ENCODE measurements at regions not wholly inside any gene's neighbourhood (a gene's known extent, or its start where the extent isn't known, plus 50 kb on each side); places are given as distances from the start of the nearest gene placed in this dataset.
"Not testable (repeated sequence)": the region's sequence is repeated elsewhere in the genome, so short reads cannot be mapped to it uniquely, and the experiment has no call there.

DNA sequence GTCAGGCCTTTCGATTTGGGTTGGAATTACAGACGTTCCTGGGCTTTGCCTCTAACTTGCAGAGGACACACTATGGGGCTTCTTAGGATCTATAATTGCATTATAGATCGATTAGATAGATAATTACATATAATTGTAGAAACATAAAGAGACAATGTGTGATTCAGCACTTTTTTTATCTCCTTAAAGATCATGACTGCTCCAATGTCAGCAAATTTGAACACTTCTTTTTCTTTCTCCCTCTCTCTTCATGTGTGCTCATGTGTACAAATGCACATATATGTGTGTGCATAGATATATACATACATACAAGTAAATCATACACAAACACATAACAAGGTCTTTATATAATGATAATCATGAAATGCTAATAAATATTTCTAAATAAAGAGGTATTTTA lies 1261.2 kb upstream of the SLC39A10 start:
- intact Hi-C loops (cut with DNase I): no loop called here
- no peak for DNase-seq
- ATAC-seq (ENCODE audit: poor library complexity): no peak

DNA sequence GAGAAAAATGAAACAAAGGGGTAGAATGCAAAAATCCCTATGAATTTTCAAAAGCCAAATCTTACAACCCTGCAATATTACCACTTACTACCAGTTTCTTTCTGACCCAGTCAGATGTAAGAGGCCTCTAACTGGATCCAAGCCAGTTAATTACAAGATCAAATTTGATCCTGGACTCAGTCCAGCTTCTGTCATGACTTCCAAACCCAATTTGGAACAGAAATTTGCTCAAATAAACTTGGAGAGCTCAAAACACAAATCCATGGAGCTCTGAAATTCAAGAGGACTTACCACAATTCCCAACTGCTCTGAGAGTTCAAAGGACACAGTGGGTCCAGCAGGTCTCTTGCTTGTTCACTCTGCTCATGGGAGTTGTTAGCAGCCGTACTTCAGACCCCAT lies 1271.7 kb upstream of the SLC39A10 start:
- intact Hi-C loops (cut with DNase I): no loop called here

DNA sequence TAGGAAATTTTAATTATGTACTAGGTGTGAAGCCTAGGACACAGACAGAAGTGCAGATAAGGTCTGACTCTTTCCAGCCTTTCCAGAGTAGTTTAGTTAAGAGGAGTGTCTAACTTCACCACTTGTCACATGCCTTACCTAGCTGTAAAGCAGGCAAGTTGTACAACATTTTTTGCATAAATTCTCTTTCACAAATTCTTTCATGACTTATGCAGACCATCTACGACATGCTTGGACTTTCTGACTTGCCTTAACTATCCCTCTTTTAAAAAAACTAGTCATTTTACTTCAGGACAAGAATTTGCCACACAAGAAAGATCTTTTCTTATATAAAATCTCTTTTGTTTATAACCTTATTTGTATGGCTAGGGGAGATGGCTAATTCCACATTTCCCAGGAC lies 1273.6 kb upstream of the SLC39A10 start:
- ATAC-seq (ENCODE audit: poor library complexity) (no peak), DNase-seq (no peak)
- intact Hi-C loops (cut with DNase I): no loop called here

More for the DNA sequence above, 1271.7 kb upstream of the SLC39A10 start:
- ATAC-seq (ENCODE audit: poor library complexity) (no peak), DNase-seq (no peak)

DNA sequence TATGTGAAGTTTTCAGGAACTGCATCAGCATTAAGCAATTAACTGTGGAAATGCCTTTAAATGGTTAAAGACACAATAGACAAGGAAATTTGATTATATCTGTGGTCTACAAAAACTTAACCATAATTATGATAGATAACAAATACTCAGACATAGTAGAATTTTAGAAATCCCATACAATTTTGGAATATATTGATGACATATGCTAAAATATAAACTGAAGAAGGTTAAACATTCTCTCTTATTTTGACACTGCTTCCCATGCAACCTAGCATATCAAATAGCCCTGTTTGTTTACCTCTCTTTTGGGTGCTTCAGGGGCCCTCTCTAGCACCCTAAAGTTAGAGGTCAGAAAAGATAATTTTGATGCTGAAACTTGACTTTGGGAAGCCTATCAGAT lies 1274.8 kb upstream of the SLC39A10 start:
- no peak for ATAC-seq (ENCODE audit: poor library complexity)
- intact Hi-C loops (cut with DNase I): no loop called here

DNA sequence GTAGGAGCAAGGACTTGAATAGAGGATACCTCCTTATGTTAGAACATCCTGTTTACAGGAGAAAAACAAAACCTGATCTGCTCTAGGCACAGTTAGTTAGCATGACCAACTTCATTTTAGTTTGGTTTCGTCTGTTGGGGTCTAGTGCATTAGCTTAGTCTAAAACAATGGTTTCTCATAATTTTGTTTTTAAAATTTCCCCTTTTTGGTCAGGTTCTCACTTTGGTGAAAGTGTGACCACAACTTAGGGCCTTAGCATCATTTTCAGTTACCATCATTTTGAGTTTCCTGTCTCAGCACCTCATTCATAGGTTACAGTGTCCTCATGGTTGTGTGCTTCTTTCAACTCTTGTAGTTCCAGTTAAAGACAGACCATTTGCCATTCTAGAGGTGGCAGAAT lies 1277.0 kb upstream of the SLC39A10 start:
- ATAC-seq (ENCODE audit: poor library complexity) (no peak), DNase-seq (no peak)
- intact Hi-C loops (cut with DNase I): no loop called here

More for the DNA sequence above, 1274.8 kb upstream of the SLC39A10 start:
- no peak for DNase-seq

DNA sequence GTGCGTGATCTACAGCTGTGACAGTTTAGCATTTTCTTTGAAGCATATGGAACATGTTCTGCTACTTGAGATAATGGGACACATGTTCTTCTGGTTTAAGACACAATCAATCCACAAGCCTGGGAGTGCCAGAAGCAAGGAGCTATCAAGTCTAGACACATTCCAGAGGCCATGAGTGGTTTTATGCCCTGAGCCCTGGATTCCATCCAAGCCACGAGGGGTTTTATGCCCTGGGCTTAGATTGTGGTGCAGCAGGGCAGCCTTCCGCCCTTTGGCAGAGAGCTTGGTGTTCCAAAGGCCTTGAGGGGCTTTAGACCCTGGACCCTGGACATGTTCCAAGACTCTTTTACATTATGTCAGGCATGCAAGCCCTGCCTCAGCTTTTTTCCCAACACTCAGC lies 1289.6 kb upstream of the SLC39A10 start:
- intact Hi-C loops (cut with DNase I); DNase-seq; ATAC-seq (ENCODE audit: poor library complexity): not testable (repeated sequence)

DNA sequence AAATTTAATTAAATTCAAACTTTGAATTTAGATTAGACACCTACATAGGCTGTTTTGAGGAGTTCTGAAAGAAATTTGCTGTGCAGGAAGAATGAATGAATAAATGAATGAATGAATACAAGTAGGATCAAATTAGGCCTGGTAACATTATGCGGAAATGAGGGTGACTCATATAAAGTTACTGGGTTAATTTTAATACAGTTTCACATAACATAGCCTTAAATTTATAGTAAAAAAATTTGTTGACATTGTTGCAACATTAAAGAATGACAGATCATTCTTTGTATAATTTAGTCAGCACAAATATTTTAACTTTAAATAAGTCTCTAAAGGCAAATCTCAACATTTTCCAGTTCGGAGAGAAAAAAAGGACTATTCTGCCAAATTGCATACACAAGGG lies 1293.1 kb upstream of the SLC39A10 start:
- no peak for DNase-seq
- no peak for ATAC-seq (ENCODE audit: poor library complexity)
- intact Hi-C loops (cut with DNase I): no loop called here

DNA sequence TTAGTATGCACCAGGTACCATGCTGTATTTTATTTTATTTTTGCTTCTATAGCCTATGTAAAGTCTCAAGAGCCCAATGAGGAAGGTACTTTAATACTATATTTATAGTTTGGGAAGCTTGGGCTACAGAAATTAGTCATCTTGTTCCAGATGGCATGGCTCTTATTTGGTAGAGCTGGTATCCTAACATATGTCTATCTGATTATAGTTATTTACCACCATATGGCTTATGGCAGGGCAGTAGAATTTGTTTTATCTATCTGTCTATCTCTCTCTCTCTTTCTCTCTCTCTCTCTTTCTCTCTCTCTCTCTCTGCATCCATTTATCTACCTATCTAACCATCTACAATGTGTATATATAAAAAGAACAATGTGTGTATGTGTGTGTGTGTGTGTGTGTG lies 1293.7 kb upstream of the SLC39A10 start:
- DNase-seq (no peak), ATAC-seq (ENCODE audit: poor library complexity) (no peak)
- intact Hi-C loops (cut with DNase I): no loop called here

DNA sequence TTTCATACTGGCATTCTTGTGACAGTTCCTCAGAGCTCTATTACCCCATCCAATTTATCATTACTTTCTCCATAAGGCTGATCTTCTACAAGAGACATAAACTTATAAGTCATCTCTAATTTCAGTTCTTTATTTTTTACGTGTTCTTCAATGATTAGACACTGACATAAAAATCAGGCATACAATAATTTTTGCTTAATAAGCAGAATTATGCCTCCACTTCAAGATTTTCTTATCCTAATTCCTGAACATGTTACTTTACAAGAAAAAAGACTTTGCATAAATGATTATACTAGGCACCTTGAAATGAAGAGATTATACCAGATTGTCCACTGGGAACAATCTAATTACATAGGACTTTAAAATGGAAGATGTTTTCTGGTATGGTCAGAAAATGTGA lies 1304.5 kb upstream of the SLC39A10 start:
- intact Hi-C loops (cut with DNase I): no loop called here
- DNase-seq: no peak
- no peak for ATAC-seq (ENCODE audit: poor library complexity)

DNA sequence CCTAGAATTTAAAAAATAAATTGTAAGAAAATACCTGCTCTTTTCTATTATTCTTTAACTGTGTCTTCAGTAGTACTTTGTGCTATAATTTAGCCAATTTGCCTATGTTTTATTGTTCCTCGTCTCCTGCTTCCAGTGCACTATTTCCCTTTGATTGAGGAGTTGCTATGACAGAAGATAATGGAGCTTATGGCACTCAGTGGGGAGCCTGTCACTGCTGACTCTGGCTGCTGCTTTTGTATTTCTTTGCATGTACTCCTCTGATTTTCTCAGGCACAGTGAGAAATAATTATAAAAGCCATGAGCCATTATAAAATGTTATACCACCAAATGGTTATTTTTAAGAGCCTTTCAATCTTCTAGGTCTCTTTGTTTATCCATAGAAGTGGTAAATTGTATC lies 1310.8 kb upstream of the SLC39A10 start:
- ATAC-seq (ENCODE audit: poor library complexity): no peak
- no peak for DNase-seq
- intact Hi-C loops (cut with DNase I): no loop called here

DNA sequence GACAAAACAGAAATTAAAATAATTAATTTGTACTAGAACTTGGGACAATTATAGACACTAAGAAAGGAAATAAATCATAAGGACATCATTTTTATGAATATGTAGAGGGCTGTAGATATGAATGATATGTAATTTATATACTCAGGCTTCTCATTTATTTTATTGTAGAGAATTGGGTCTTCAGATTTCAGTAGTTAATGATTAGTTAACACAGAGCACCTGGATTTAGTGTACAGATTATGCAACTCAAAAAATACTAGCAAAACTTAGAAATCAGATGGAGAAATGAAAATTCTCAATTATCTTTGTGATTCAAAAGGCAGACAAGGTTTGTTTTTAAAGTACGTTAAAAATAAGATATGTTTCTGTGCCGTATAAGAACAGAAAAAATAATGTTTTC lies 1311.7 kb upstream of the SLC39A10 start:
- DNase-seq (no peak), ATAC-seq (ENCODE audit: poor library complexity) (no peak)
- intact Hi-C loops (cut with DNase I): no loop called here

DNA sequence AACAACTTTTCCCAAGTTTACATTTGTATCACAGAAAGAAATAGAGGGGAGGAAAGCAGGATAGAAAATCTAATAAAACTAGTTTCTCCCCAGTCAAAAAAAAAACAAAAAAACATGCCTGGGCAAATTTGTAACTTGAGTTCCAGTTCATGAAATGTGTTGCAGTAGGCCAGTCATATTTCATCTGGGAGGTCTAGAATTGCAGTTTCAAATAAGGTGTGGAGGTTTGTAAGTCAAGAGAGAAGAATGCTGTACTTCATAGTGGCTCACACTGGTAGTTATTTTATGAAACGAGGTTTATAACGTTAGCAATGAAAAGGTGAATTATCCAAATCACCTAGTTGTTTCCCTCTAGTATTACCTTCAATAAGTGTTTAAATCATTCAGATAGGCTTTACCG lies 1313.9 kb upstream of the SLC39A10 start:
- intact Hi-C loops (cut with DNase I): no loop called here

DNA sequence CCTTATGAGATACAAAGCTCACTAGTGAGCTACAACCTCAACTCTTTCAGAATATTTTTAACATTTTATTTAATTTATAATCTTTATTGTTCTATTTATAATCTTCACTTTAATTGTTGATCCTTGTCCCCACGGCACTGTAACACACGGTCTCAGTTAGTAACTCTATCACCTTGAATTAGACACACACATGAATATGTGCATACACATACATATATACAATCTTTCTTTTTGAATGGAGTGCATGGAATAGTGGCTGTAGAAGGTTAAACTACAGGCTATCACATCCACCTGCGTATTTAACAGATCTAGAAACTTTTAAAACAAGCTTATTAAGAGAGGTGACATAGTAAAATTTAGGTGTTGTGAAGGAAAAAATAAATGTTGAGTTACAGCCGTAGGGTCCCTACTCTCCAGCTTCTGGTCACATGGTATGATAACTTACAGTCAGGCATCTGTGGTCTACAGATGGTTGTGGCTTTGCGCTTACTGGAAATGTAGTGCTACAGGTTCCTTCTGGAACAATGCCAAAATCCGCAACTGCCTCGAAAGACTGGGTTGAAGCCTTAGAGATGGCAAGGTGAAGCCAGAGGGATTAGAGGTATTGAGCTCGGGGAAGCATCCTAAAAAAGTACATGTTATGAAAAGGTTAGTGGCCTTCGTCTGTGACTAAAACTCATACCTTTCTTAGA lies 1324.1 kb upstream of the SLC39A10 start:
- DNase-seq (no peak), ATAC-seq (ENCODE audit: poor library complexity) (no peak)
- intact Hi-C loops (cut with DNase I): no loop called here

More for the DNA sequence above, 1313.9 kb upstream of the SLC39A10 start:
- DNase-seq (no peak), ATAC-seq (ENCODE audit: poor library complexity) (no peak)

DNA sequence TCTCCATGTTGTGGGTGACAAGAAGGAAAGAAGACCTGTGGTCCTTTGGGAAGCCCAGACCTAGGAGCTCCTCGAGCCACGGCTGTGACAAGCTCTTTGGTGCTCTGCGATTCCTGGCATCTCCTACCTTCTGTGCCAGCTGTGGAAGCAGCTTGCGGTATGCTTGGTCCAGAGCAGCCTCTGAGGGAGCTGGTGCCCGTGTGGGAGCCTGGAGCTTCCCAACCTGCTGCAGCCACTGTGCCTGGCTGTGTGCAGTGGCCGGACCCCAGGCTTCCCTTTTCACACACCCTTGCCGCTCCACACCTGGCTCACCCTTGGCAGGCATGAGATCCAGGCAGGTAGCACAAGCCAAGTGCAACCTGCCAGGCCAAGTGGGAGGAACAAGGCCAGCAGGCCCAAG lies 1328.6 kb upstream of the SLC39A10 start:
- ATAC-seq (ENCODE audit: poor library complexity): no peak
- intact Hi-C loops (cut with DNase I): no loop called here
- no peak for DNase-seq

DNA sequence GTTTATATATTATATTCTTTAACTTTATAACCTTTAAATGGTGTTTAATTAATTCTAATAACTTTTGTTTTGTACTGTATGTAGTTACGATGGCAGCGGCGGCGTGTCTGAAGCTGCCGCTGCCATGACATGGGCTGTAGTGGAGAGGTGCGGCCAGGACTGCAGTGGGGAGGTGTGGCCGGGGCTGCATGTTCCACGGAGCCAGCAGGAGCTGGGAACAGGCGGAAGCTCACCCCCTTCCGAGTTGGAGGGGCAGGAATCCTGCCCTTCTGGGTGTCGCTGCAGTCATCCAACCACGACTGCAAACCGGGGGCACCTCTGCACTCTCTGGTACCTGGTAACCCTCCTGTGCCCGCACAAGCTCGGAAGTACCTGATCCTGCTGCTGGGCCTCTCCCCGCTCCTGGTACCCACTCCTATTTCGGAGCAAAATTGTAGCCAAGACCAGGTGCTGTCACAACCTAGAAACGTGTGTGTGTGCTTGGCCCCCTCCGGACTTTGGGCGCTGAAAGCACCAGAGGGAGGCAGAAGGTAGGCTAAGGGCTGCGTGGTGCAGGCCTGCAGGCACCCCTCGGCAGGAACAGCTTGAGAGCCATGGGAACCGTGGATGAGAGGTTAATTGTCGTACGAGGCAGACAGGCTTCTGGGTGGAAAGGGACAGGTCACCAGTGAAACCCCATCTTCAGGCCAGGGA lies 1329.7 kb upstream of the SLC39A10 start:
- ATAC-seq (ENCODE audit: poor library complexity): no peak
- DNase-seq: no peak
- intact Hi-C loops (cut with DNase I): no loop called here

DNA sequence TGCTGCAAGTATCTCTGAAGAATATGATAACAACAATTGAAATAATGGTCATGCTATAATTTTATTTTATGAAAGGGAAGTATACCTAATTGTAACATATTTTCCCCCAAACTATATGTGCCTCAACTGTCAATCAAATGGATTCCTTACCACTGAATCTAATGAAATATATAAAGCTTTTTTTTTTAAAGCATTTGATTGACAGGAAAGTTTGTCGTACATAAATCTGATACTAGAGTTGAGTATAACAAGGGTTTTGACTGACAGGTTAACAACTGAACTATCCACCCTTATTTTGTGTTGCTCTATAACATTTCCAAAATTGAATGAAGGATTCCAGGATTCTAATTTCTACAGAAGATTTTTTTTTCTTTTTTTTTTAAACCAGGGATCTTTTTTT lies 1333.3 kb upstream of the SLC39A10 start:
- ATAC-seq (ENCODE audit: poor library complexity): no peak
- DNase-seq: no peak
- intact Hi-C loops (cut with DNase I): no loop called here

DNA sequence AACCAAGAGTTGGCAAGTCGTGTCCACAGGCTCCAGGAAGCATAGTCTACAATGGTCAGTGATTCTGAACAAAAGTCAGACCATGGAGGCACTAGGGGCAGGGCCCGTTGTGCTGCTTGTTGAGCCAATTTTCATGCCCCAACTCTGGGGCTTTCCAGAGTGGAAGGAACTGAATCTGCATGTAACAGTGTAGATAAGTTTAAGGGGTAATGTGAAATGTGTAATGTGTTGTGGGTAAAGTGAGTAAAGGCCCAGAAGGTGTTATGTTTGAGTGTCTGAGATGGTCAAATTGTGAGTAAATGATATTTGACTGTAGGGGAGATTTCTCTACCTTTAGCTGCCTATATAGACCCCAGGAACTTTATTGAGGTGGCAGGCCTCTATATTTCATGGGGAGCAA lies 1336.5 kb upstream of the SLC39A10 start:
- ATAC-seq (ENCODE audit: poor library complexity) (no peak), DNase-seq (no peak)
- intact Hi-C loops (cut with DNase I): no loop called here

DNA sequence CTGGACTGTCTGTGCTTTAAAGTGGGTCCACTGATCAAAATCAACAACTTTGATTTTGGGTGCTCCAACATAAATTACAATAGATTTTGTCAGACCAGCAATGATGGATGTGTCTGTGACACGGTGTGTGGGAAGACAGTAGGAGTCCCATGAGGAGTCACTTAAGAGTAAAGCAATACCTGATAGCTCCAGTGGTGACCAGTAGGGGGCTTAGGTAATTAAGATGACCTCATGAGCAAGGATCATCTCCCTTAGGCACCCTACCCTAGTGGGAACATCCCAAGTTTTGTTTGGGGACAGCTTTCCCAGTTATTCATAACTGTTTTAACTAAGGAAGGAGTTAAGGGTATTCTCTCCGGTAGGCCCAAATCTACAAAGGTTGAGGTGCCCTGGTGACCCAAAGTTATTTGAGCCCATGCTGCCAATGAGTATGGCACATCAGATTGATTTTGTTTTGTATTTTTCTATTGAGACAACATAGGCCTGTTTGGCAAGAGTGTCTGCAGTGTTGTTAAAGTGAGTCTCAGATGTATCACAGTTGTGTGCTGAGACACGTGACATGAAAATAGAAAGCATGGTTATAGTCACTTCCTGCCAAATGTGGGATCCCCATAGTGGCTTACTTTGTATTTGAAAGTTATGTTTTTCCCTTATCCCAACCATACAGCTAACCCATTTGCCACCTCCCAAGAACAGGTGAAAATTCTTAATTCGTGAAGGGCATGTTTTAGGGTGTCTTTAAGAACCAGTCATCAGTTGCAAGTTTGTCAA lies 1337.6 kb upstream of the SLC39A10 start:
- ATAC-seq (ENCODE audit: poor library complexity): no peak
- DNase-seq: no peak
- intact Hi-C loops (cut with DNase I): no loop called here

DNA sequence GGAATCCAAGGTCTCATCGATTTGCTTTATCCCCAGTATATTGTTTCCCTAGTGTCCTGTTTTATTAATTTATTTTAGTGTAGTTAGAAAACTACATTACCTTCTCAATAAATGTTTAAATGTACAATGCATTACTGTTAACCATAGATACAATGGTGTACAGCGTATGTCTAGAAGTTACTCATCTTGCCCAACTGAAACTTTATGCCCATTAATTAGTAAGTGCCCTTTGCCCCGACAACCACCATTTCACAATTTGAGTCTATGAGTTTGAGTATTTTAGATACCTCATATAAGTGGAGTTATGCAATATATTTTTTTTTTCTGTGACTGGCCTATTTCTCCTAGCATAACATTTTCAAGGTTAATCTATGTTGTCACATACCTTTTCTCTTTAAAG lies 1343.0 kb upstream of the SLC39A10 start:
- no peak for DNase-seq
- ATAC-seq (ENCODE audit: poor library complexity): no peak
- intact Hi-C loops (cut with DNase I): no loop called here

DNA sequence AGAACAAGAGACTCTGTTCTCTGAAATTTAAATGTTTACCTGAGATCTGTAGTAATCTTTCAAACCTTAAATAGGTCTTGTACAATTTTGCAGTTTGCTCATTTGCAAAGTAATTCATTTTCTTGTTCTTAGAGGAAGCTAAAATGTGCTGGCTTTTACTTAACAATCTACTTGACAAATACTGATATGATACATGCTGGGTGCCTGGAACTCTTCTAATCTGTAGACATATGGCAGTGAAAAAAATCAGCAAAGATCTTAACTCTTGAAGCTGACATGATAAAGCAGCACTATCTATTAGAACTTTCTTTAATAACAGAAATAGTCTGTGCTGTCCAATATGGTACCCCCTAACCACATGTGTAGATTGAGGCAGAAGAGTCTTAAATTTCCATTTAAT lies 1352.8 kb upstream of the SLC39A10 start:
- ATAC-seq (ENCODE audit: poor library complexity): no peak

More for the DNA sequence above, 1352.8 kb upstream of the SLC39A10 start:
- DNase-seq: no peak
- intact Hi-C loops (cut with DNase I): no loop called here
